WTC11 (cell line): ENCODE measurements at regions not wholly inside any gene's neighbourhood (a gene's known extent, or its start where the extent isn't known, plus 50 kb on each side); places are given as distances from the start of the nearest gene placed in this dataset.

Experiments used
- ATAC-seq: fragments of 200-7000 bp; cut with Tn5 transposase; 2 replicates; pipeline ENCODE4 v1.10.0; 2021; ENCODE audit warnings: mild to moderate bottlenecking, moderate library complexity
- CTCF ChIA-PET: fragments of 300-600 bp; sonication (Branson Sonifier 250); formaldehyde crosslinking; loops from one replicate; lab custom pipeline; 2021; ENCODE audit warnings: antibody characterized with exemption; lab: Charles Lee
- POLR2A ChIA-PET: fragments of 350-600 bp; sonication (Branson Sonifier 250); formaldehyde crosslinking; loops from one replicate; lab custom pipeline; 2021; ENCODE audit warnings: antibody characterized with exemption; lab: Charles Lee
- DNase-seq: peaks from one replicate; pipeline ENCODE4 v3.0.0; 2021; ENCODE audit warnings: low spot score
- H3K27ac Mint-ChIP-seq: 2 replicates; pipeline ENCODE4 v1.8.0; 2021; ENCODE audit warnings: mixed read lengths
- H3K27me3 Mint-ChIP-seq: 2 replicates; pipeline ENCODE4 v1.8.0; 2021; ENCODE audit warnings: low read depth, mild to moderate bottlenecking, moderate library complexity, mixed read lengths
- H3K36me3 Mint-ChIP-seq: 2 replicates; pipeline ENCODE4 v1.8.0; 2021; ENCODE audit warnings: mixed read lengths
- H3K4me1 Mint-ChIP-seq: 2 replicates; pipeline ENCODE4 v1.8.0; 2022; ENCODE audit warnings: mixed read lengths
- H3K4me3 Mint-ChIP-seq: 2 replicates; pipeline ENCODE4 v1.8.0; 2021; ENCODE audit warnings: mild to moderate bottlenecking, moderate library complexity, mixed read lengths
- H3K9me3 Mint-ChIP-seq: 2 replicates; pipeline ENCODE4 v1.8.0; 2021; ENCODE audit warnings: mixed read lengths
- E2F4 ChIP-seq: sonication (generic); formaldehyde crosslinking; IDR thresholded peaks from 2 replicates; pipeline ENCODE4 v1.8.1; 2022; ENCODE audit warnings: low read depth, mild to moderate bottlenecking, moderate library complexity, missing genetic modification reagents, borderline replicate concordance
- MLX ChIP-seq: sonication (generic); formaldehyde crosslinking; IDR thresholded peaks from 2 replicates; pipeline ENCODE4 v1.8.1; 2023; ENCODE audit warnings: mild to moderate bottlenecking, missing genetic modification reagents, moderate library complexity
- RELA ChIP-seq: sonication (generic); formaldehyde crosslinking; IDR thresholded peaks from 2 replicates; pipeline ENCODE4 v1.8.1; 2022; ENCODE audit warnings: missing genetic modification reagents, mild to moderate bottlenecking, borderline replicate concordance
- RORB ChIP-seq: fragments of 250-450 bp; sonication (Bioruptor Pico); IDR thresholded peaks from 2 replicates; pipeline ENCODE4 v1.9.0; 2021; ENCODE audit warnings: mild to moderate bottlenecking
- SOX15 ChIP-seq: fragments of 250-450 bp; sonication (Bioruptor Pico); IDR thresholded peaks from 2 replicates; pipeline ENCODE4 v1.9.0; 2021; ENCODE audit warnings: mild to moderate bottlenecking
- SP1 ChIP-seq: sonication (generic); formaldehyde crosslinking; conservative IDR thresholded peaks from 2 replicates; pipeline ENCODE4 v1.8.1; 2022; ENCODE audit warnings: missing genetic modification reagents
- ZMAT4 ChIP-seq: fragments of 250-450 bp; sonication (Bioruptor Pico); IDR thresholded peaks from 2 replicates; pipeline ENCODE4 v1.9.0; 2021; ENCODE audit warnings: mild to moderate bottlenecking
- ZNF512 ChIP-seq: sonication (generic); formaldehyde crosslinking; IDR thresholded peaks from 2 replicates; pipeline ENCODE4 v1.8.1; 2022; ENCODE audit warnings: missing genetic modification reagents, borderline replicate concordance
- ZNF532 ChIP-seq: fragments of 250-450 bp; sonication (Bioruptor Pico); IDR thresholded peaks from 2 replicates; pipeline ENCODE4 v1.9.0; 2021; ENCODE audit warnings: mild to moderate bottlenecking, borderline replicate concordance
- TF ChIP-seq, protein P1 (sequence below): fragments of 250-450 bp; sonication (Bioruptor Pico); IDR thresholded peaks from 2 replicates; pipeline ENCODE4 v1.9.0; 2021; ENCODE audit warnings: mild to moderate bottlenecking
- TF ChIP-seq, protein P2 (sequence below): sonication (generic); formaldehyde crosslinking; IDR thresholded peaks from 2 replicates; pipeline ENCODE4 v1.8.0; 2022; ENCODE audit warnings: missing genetic modification reagents
- TF ChIP-seq, protein P3 (sequence below): fragments of 250-450 bp; sonication (Bioruptor Pico); IDR thresholded peaks from 2 replicates; pipeline ENCODE4 v2.1.2; 2022; ENCODE audit warnings: mild to moderate bottlenecking, moderate library complexity

GRCh38 chr3:59270921-59271320 is 221.1 kb upstream of the CFAP20DC start:
- TF ChIP-seq ZNF532 (CRISPR knock-in tag) = no peak
- no peak for TF ChIP-seq RORB (CRISPR knock-in tag)
- TF ChIP-seq RELA (CRISPR knock-in tag) = no peak
- TF ChIP-seq, protein P1, sequence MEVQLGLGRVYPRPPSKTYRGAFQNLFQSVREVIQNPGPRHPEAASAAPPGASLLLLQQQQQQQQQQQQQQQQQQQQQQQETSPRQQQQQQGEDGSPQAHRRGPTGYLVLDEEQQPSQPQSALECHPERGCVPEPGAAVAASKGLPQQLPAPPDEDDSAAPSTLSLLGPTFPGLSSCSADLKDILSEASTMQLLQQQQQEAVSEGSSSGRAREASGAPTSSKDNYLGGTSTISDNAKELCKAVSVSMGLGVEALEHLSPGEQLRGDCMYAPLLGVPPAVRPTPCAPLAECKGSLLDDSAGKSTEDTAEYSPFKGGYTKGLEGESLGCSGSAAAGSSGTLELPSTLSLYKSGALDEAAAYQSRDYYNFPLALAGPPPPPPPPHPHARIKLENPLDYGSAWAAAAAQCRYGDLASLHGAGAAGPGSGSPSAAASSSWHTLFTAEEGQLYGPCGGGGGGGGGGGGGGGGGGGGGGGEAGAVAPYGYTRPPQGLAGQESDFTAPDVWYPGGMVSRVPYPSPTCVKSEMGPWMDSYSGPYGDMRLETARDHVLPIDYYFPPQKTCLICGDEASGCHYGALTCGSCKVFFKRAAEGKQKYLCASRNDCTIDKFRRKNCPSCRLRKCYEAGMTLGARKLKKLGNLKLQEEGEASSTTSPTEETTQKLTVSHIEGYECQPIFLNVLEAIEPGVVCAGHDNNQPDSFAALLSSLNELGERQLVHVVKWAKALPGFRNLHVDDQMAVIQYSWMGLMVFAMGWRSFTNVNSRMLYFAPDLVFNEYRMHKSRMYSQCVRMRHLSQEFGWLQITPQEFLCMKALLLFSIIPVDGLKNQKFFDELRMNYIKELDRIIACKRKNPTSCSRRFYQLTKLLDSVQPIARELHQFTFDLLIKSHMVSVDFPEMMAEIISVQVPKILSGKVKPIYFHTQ (CRISPR knock-in tag) = no peak
- TF ChIP-seq, all 79 proteins: peak for 0
- CTCF ChIA-PET = no interaction called here
- H3K27ac Mint-ChIP-seq = no peak overlapping the region
- H3K36me3 Mint-ChIP-seq = no peaks in the 10 kb centered on the region
- no peak for DNase-seq
- no peak overlapping the region for H3K4me3 Mint-ChIP-seq
- no peak for ATAC-seq
- H3K27me3 Mint-ChIP-seq = no peaks in the 10 kb centered on the region
- H3K9me3 Mint-ChIP-seq = no peaks in the 10 kb centered on the region
- POLR2A ChIA-PET = no interaction called here
- H3K4me1 Mint-ChIP-seq = no peaks in the 10 kb centered on the region

DNA sequence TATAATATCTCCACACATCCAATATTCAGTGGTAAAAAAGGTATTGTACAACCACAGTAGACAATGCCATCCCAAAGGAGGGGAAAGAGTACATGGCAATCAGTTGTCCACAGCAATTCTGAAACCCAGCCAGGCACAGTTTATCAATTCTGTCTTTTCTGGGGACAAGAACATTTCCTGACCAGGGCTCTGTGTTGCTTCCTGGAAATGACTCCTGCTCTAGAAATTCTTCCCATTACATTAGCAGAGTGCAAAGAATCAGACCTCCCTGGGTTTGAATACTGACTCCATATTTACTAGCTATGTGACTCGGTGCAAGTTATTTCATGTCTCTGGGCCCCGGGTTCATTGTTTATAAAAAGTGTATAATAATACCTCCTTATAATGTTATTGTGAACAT is 220.4 kb upstream of the CFAP20DC start:
- no peaks in the 10 kb centered on the region for H3K4me1 Mint-ChIP-seq
- TF ChIP-seq, protein P2, sequence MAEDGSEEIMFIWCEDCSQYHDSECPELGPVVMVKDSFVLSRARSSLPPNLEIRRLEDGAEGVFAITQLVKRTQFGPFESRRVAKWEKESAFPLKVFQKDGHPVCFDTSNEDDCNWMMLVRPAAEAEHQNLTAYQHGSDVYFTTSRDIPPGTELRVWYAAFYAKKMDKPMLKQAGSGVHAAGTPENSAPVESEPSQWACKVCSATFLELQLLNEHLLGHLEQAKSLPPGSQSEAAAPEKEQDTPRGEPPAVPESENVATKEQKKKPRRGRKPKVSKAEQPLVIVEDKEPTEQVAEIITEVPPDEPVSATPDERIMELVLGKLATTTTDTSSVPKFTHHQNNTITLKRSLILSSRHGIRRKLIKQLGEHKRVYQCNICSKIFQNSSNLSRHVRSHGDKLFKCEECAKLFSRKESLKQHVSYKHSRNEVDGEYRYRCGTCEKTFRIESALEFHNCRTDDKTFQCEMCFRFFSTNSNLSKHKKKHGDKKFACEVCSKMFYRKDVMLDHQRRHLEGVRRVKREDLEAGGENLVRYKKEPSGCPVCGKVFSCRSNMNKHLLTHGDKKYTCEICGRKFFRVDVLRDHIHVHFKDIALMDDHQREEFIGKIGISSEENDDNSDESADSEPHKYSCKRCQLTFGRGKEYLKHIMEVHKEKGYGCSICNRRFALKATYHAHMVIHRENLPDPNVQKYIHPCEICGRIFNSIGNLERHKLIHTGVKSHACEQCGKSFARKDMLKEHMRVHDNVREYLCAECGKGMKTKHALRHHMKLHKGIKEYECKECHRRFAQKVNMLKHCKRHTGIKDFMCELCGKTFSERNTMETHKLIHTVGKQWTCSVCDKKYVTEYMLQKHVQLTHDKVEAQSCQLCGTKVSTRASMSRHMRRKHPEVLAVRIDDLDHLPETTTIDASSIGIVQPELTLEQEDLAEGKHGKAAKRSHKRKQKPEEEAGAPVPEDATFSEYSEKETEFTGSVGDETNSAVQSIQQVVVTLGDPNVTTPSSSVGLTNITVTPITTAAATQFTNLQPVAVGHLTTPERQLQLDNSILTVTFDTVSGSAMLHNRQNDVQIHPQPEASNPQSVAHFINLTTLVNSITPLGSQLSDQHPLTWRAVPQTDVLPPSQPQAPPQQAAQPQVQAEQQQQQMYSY = no peak
- TF ChIP-seq E2F4 (CRISPR knock-in tag) = no peak
- no peak for TF ChIP-seq MLX (CRISPR knock-in tag)
- no peak for TF ChIP-seq ZMAT4 (CRISPR knock-in tag)
- TF ChIP-seq, protein P3, sequence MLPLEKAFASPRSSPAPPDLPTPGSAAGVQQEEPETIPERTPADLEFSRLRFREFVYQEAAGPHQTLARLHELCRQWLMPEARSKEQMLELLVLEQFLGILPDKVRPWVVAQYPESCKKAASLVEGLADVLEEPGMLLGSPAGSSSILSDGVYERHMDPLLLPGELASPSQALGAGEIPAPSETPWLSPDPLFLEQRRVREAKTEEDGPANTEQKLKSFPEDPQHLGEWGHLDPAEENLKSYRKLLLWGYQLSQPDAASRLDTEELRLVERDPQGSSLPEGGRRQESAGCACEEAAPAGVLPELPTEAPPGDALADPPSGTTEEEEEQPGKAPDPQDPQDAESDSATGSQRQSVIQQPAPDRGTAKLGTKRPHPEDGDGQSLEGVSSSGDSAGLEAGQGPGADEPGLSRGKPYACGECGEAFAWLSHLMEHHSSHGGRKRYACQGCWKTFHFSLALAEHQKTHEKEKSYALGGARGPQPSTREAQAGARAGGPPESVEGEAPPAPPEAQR (CRISPR knock-in tag) = no peak
- no peak for TF ChIP-seq ZNF512
- TF ChIP-seq SOX15 (CRISPR knock-in tag) = no peak
- no peak for TF ChIP-seq SP1
- no peaks in the 10 kb centered on the region for H3K9me3 Mint-ChIP-seq
- H3K27me3 Mint-ChIP-seq = no peaks in the 10 kb centered on the region
- ChIA-PET POLR2A (no interaction called here), CTCF (no interaction called here)
- no peak overlapping the region for H3K27ac Mint-ChIP-seq
- ATAC-seq (no peak), DNase-seq (no peak)
- H3K4me3 Mint-ChIP-seq = no peak overlapping the region
- H3K36me3 Mint-ChIP-seq = no peaks in the 10 kb centered on the region
